ENCODE measurements at regions not wholly inside any gene's neighbourhood (a gene's known extent, or its start where the extent isn't known, plus 50 kb on each side); places are given as distances from the start of the nearest gene placed in this dataset.

DNA sequence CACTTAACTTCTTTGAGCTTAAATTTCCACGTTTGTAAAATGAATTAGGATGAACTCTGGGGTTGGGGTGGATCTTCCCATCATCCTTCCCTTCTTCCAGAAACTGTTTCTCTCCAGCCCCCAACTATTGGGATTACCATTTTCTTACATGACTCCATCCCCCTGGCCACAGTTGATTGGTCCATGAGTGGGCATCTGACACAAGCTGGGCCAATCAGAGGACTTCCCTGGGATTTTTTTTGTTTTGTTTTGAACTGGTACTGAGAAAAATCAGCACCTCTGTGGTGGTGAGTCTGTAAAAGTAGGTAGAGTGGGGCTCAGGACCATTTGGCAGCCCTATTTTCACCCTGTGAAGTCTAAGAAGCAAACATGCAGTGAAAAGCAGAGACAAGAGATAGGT, 118.0 kb upstream of the SERTAD2 start:
- intact Hi-C loops (cut with micrococcal nuclease) = no loop called here
- ATAC-seq = no peak
- no peaks in the 10 kb centered on the region for H3K9me3 ChIP-seq (ENCODE audit: control insufficient read depth in 2 of 3, low read length in 3 of 3)
- H3K27ac Mint-ChIP-seq = no peak overlapping the region
- H3K36me3 Mint-ChIP-seq = peaks cover 0 to 6% (median 0%) of the 10 kb centered on the region in 5 donors
- H3K36me3 ChIP-seq (ENCODE audit: control insufficient read depth in 2 of 3, insufficient read depth in 3 of 3, low read length in 3 of 3) = no peaks in the 10 kb centered on the region
- peaks cover under 1 to 8% of the 10 kb centered on the region in 2 donors for H3K4me1 ChIP-seq (ENCODE audit: control insufficient read depth in 2 of 2, insufficient read depth in 2 of 2, low read length in 2 of 2)
- ChIA-PET POLR2A (interaction anchor here (0.6 to 1.4 kb wide), 2 partner anchors 47 to 118 kb away, joined by 3 read pairs; partner anchors contain the start of gene SERTAD2), CTCF (no interaction called here)
- H3K27me3 Mint-ChIP-seq = peaks cover 0 to 15% (median 0%) of the 10 kb centered on the region in 5 donors
- peaks cover 0 to 5% (median 2%) of the 10 kb centered on the region in 11 donors for H3K9me3 Mint-ChIP-seq
- DNase-seq = no peak
- H3K27ac ChIP-seq (ENCODE audit: low read depth, low read length) = no peak overlapping the region
- H3K27me3 ChIP-seq (ENCODE audit: control insufficient read depth in 2 of 2, insufficient read depth in 2 of 2, low read length in 2 of 2) = no peaks in the 10 kb centered on the region
- H3K4me3 ChIP-seq (ENCODE audit: low read length) = no peak overlapping the region
- no peak overlapping the region for H3K4me3 Mint-ChIP-seq
- peaks cover 8 to 26% (median 15%) of the 10 kb centered on the region in 7 donors for H3K4me1 Mint-ChIP-seq

DNA sequence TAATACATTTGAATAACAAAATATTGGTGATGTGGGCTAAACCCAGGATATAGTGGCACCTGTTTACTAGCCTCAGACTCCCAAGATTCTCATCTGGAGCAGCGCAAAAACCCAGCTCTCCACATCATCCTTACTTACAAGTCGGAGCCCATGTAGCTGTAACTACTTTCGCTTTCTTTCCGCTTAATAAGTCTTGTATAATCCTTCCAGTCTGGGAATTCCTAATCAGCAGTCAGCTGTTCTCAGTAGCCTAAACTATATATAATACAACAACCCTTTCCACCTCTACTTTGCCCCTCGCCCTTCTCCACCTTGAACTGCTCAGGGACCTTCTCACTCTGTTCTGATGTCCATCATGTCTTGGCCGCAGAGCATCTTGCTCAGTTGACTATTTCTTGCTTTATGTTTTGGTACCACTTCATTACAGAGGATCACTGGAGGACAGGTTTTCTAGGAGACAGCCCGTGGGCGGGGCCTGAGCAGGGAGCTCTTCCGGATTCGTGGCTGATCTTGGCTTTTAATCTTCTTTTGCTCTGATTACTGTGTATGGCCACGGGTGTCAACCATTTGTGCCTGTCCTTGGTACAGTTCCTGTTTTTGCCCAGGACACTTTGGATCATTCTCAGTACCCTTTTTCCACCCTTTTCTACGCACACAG, 119.9 kb upstream of the SERTAD2 start:
- H3K9me3 Mint-ChIP-seq = peaks cover 0 to 5% (median 2%) of the 10 kb centered on the region in 11 donors
- ATAC-seq = no peak
- H3K27ac ChIP-seq (ENCODE audit: low read depth, low read length) = no peak overlapping the region
- no peaks in the 10 kb centered on the region for H3K27me3 ChIP-seq (ENCODE audit: control insufficient read depth in 2 of 2, insufficient read depth in 2 of 2, low read length in 2 of 2)
- H3K27ac Mint-ChIP-seq = no peak overlapping the region
- peaks cover 4 to 15% (median 5%) of the 10 kb centered on the region in 7 donors for H3K4me1 Mint-ChIP-seq
- no peak overlapping the region for H3K4me3 Mint-ChIP-seq
- intact Hi-C loops (cut with micrococcal nuclease) = no loop called here
- H3K9me3 ChIP-seq (ENCODE audit: control insufficient read depth in 2 of 3, low read length in 3 of 3) = no peaks in the 10 kb centered on the region
- peaks cover 0 to 3% of the 10 kb centered on the region in 2 donors for H3K4me1 ChIP-seq (ENCODE audit: control insufficient read depth in 2 of 2, insufficient read depth in 2 of 2, low read length in 2 of 2)
- CTCF ChIA-PET = no interaction called here
- no peaks in the 10 kb centered on the region for H3K36me3 ChIP-seq (ENCODE audit: control insufficient read depth in 2 of 3, insufficient read depth in 3 of 3, low read length in 3 of 3)
- no peak for DNase-seq
- peaks cover 0 to 8% (median 0%) of the 10 kb centered on the region in 5 donors for H3K36me3 Mint-ChIP-seq
- no peak overlapping the region for H3K4me3 ChIP-seq (ENCODE audit: low read length)
- POLR2A ChIA-PET = interaction anchor here (1.2 kb wide), 1 partner anchor 13 kb away, joined by 3 read pairs; no protein-coding TSS in a partner anchor
- peaks cover 0 to 14% (median 0%) of the 10 kb centered on the region in 5 donors for H3K27me3 Mint-ChIP-seq

DNA sequence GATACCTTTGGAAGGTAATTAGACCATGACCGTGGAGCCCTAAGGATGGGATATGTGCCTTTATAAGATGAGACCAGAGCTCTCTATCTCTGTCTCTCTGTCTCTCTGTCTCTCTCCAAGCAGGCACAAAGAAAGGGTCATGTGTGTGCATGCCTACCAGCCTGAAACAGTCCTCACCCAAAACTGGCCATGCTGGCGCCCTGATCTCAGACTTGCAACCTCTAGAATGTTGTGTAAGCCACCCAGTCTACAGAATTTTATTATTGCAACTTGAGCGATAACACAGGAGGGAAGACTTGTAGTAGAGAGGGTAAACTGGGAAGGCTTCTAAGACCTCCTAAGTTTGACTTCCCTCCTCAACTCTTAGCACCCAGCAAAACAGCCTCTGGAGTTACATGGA, 124.1 kb upstream of the SERTAD2 start:
- ChIA-PET CTCF (no interaction called here), POLR2A (no interaction called here)
- H3K27ac Mint-ChIP-seq = no peak overlapping the region
- ATAC-seq = no peak
- H3K4me1 ChIP-seq (ENCODE audit: control insufficient read depth in 2 of 2, insufficient read depth in 2 of 2, low read length in 2 of 2) = no peaks in the 10 kb centered on the region
- intact Hi-C loops (cut with micrococcal nuclease) = no loop called here
- H3K27me3 Mint-ChIP-seq = peaks cover 0 to 2% (median 0%) of the 10 kb centered on the region in 5 donors
- H3K36me3 ChIP-seq (ENCODE audit: control insufficient read depth in 2 of 3, insufficient read depth in 3 of 3, low read length in 3 of 3) = no peaks in the 10 kb centered on the region
- no peaks in the 10 kb centered on the region for H3K9me3 ChIP-seq (ENCODE audit: control insufficient read depth in 2 of 3, low read length in 3 of 3)
- H3K9me3 Mint-ChIP-seq = peaks cover 0 to 5% (median 2%) of the 10 kb centered on the region in 11 donors
- no peak overlapping the region for H3K4me3 Mint-ChIP-seq
- no peak overlapping the region for H3K27ac ChIP-seq (ENCODE audit: low read depth, low read length)
- H3K36me3 Mint-ChIP-seq = peaks cover 0 to 7% (median 0%) of the 10 kb centered on the region in 5 donors
- no peak overlapping the region for H3K4me3 ChIP-seq (ENCODE audit: low read length)
- H3K4me1 Mint-ChIP-seq = peaks cover 0 to 2% (median 0%) of the 10 kb centered on the region in 7 donors
- H3K27me3 ChIP-seq (ENCODE audit: control insufficient read depth in 2 of 2, insufficient read depth in 2 of 2, low read length in 2 of 2) = no peaks in the 10 kb centered on the region
- DNase-seq = no peak

DNA sequence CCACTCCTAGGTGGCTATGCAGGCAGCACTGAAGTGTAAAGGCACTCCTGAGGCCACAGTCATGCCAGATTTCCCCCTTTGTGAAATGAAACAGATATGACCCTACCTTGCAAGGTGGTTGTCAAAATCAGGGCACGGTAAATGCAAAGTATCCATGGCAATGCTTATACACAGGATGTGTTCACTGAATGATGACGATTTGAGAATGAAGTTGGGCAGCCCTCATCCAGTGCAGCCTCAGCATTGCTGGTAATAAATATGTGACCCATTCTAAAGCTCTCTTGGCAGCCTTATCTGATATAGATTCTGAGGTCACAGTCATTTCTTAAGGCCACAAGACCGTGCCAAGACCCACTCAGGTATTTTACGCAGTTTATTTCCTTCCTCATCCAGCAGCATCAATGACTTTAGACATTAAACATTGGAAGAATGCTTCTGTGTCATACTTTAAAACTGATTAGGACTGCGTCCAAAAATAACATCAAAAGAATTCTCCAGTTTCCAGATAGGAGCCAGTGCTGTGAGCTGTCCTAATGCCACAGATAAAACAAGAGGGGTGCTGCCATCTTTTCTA, 125.5 kb upstream of the SERTAD2 start:
- H3K27ac ChIP-seq (ENCODE audit: low read depth, low read length) = no peak overlapping the region
- Mint-ChIP-seq H3K36me3 (peaks cover 0 to 7% (median 0%) of the 10 kb centered on the region in 5 donors), H3K27ac (no peak overlapping the region), H3K4me1 (peaks cover 0 to 6% (median 0%) of the 10 kb centered on the region in 7 donors), H3K9me3 (peaks cover 0 to 5% (median 3%) of the 10 kb centered on the region in 11 donors), H3K4me3 (no peak overlapping the region), H3K27me3 (peaks cover 0 to 5% (median 0%) of the 10 kb centered on the region in 5 donors)
- no peaks in the 10 kb centered on the region for H3K27me3 ChIP-seq (ENCODE audit: control insufficient read depth in 2 of 2, insufficient read depth in 2 of 2, low read length in 2 of 2)
- no peaks in the 10 kb centered on the region for H3K36me3 ChIP-seq (ENCODE audit: control insufficient read depth in 2 of 3, insufficient read depth in 3 of 3, low read length in 3 of 3)
- ChIA-PET POLR2A (interaction anchor here (0.6 kb wide), 1 partner anchor 280 kb away, joined by 4 read pairs; no protein-coding TSS in a partner anchor), CTCF (no interaction called here)
- no peak overlapping the region for H3K4me3 ChIP-seq (ENCODE audit: low read length)
- no peak for DNase-seq
- intact Hi-C loops (cut with micrococcal nuclease) = no loop called here
- no peaks in the 10 kb centered on the region for H3K9me3 ChIP-seq (ENCODE audit: control insufficient read depth in 2 of 3, low read length in 3 of 3)
- no peaks in the 10 kb centered on the region for H3K4me1 ChIP-seq (ENCODE audit: control insufficient read depth in 2 of 2, insufficient read depth in 2 of 2, low read length in 2 of 2)
- no peak for ATAC-seq

DNA sequence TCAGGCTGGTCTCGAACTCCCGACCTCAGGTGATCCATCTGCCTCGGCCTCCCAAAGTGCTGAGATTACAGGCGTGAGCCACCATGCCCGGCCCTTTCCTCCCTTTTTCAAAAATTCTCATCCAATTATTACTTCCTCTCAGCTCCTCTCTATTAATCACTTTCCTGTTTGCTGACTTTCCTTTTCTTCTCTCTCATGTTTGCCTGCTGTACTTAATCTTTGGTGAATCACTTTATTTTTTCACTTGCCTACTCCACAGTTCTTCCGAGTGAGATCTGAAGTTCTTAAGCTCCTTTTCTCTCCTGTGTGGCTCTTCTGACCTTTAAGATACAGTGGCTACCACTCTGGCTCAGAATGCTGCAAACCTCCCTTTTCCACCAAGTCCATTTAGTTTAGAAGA, 126.3 kb upstream of the SERTAD2 start:
- no peak overlapping the region for H3K4me3 Mint-ChIP-seq
- ChIA-PET CTCF (no interaction called here), POLR2A (no interaction called here)
- H3K27ac ChIP-seq (ENCODE audit: low read depth, low read length) = no peak overlapping the region
- H3K4me1 Mint-ChIP-seq = peaks cover 0 to 6% (median 0%) of the 10 kb centered on the region in 7 donors
- no peaks in the 10 kb centered on the region for H3K27me3 ChIP-seq (ENCODE audit: control insufficient read depth in 2 of 2, insufficient read depth in 2 of 2, low read length in 2 of 2)
- DNase-seq (no peak), ATAC-seq (no peak)
- intact Hi-C loops (cut with micrococcal nuclease) = no loop called here
- H3K9me3 ChIP-seq (ENCODE audit: control insufficient read depth in 2 of 3, low read length in 3 of 3) = no peaks in the 10 kb centered on the region
- peaks cover 0 to 5% (median 0%) of the 10 kb centered on the region in 5 donors for H3K27me3 Mint-ChIP-seq
- no peak overlapping the region for H3K4me3 ChIP-seq (ENCODE audit: low read length)
- H3K27ac Mint-ChIP-seq = peak overlapping the region in 1 of 9 donors; percentile 55
- H3K9me3 Mint-ChIP-seq = peaks cover 0 to 5% (median 3%) of the 10 kb centered on the region in 11 donors
- no peaks in the 10 kb centered on the region for H3K4me1 ChIP-seq (ENCODE audit: control insufficient read depth in 2 of 2, insufficient read depth in 2 of 2, low read length in 2 of 2)
- H3K36me3 ChIP-seq (ENCODE audit: control insufficient read depth in 2 of 3, insufficient read depth in 3 of 3, low read length in 3 of 3) = no peaks in the 10 kb centered on the region
- H3K36me3 Mint-ChIP-seq = peaks cover 0 to 4% (median 0%) of the 10 kb centered on the region in 5 donors

DNA sequence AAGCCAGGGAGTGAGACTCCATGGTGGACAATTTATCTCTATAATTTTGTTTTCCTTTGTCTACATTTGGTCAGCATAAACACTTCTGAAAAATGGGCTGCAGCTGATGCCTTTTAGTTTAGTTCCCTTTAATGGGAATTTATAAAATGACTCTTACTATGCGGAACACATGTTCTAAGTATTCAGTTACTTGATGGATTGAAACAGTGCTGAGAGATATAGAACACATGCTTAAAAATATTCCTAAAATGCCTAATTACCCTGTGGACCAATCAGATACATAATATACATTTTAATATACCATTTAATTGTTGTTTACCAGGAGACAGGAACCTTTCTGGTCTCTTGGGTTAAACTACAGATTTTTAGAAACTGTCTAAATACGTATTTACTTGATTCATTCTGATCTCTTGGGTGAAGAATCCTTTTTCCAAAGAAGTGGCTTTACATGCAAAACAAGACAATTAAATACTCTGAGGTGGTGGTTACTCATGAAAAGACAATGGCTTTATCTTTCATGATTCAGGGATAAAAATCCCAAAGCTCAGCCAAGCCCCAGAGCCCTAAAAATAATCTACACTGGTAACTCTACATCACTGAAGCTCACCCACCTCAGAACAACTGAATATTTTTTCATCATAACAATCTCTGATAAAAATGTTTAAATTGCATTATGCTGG, 128.1 kb upstream of the SERTAD2 start:
- H3K4me3 Mint-ChIP-seq = no peak overlapping the region
- peaks cover 0 to 3% (median 0%) of the 10 kb centered on the region in 11 donors for H3K9me3 Mint-ChIP-seq
- no peaks in the 10 kb centered on the region for H3K4me1 ChIP-seq (ENCODE audit: control insufficient read depth in 2 of 2, insufficient read depth in 2 of 2, low read length in 2 of 2)
- H3K36me3 Mint-ChIP-seq = peaks cover 0 to 2% (median 0%) of the 10 kb centered on the region in 5 donors
- H3K27me3 Mint-ChIP-seq = peaks cover 0 to 5% (median 0%) of the 10 kb centered on the region in 5 donors
- intact Hi-C loops (cut with micrococcal nuclease) = no loop called here
- no peak for ATAC-seq
- peak overlapping the region in 1 of 9 donors; percentile 19 for H3K27ac Mint-ChIP-seq
- no peak overlapping the region for H3K27ac ChIP-seq (ENCODE audit: low read depth, low read length)
- DNase-seq = no peak
- no peak overlapping the region for H3K4me3 ChIP-seq (ENCODE audit: low read length)
- CTCF ChIA-PET = no interaction called here
- peaks cover 0 to 6% (median 0%) of the 10 kb centered on the region in 7 donors for H3K4me1 Mint-ChIP-seq
- H3K36me3 ChIP-seq (ENCODE audit: control insufficient read depth in 2 of 3, insufficient read depth in 3 of 3, low read length in 3 of 3) = no peaks in the 10 kb centered on the region
- no peaks in the 10 kb centered on the region for H3K27me3 ChIP-seq (ENCODE audit: control insufficient read depth in 2 of 2, insufficient read depth in 2 of 2, low read length in 2 of 2)
- H3K9me3 ChIP-seq (ENCODE audit: control insufficient read depth in 2 of 3, low read length in 3 of 3) = no peaks in the 10 kb centered on the region
- POLR2A ChIA-PET = interaction anchor here (0.9 kb wide), 2 partner anchors 11 to 128 kb away, joined by 3 to 4 read pairs; partner anchors contain the start of gene SERTAD2

Measured in naive thymus-derived CD4-positive, alpha-beta T cell (primary cell).